Ureter (tissue), 1 donor: ENCODE measurements at regions not wholly inside any gene's neighbourhood (a gene's known extent, or its start where the extent isn't known, plus 50 kb on each side); places are given as distances from the start of the nearest gene placed in this dataset.
A peak's percentile ranks its signal among the peaks of the same experiment; 100 is the strongest.

ENCODE experiments used
- DNase-seq: peaks from one replicate; pipeline ENCODE4 v3.0.0-alpha.2; 2020; ENCODE audit warnings: low spot score
- donor health status: DM: yes; HTN: yes; CAD: no.

- peak; percentile 18 for DNase-seq
Observed at GRCh38 chr14:101193845-101194372, 290.4 kb upstream of the RTL1 start.

GRCh38 chr14:101194373-101195308 lies 291.1 kb upstream of the RTL1 start:
- DNase-seq: peak; percentile 36

GRCh38 chr14:101195309-101195901 lies 291.9 kb upstream of the RTL1 start:
- DNase-seq: peak; percentile 37

- peak; percentile 32 for DNase-seq
Observed at GRCh38 chr14:101196051-101196712, 292.7 kb upstream of the RTL1 start.

- peak; percentile 28 for DNase-seq
Observed at GRCh38 chr14:101196795-101197590, 293.5 kb upstream of the RTL1 start.

- peak; percentile 31 for DNase-seq
Observed at GRCh38 chr14:101197595-101198397, 294.3 kb upstream of the RTL1 start.

GRCh38 chr14:101198398-101199027 lies 295.0 kb upstream of the RTL1 start:
- peak; percentile 23 for DNase-seq

GRCh38 chr14:101199028-101199770 lies 295.7 kb upstream of the RTL1 start:
- DNase-seq: peak; percentile 25

- peak; percentile 22 for DNase-seq
Observed at GRCh38 chr14:101200008-101200649, 296.6 kb upstream of the RTL1 start.

GRCh38 chr14:101200650-101201516 lies 297.4 kb upstream of the RTL1 start:
- peak; percentile 30 for DNase-seq

- no peak for DNase-seq
Observed at GRCh38 chr14:101201535-101202151, 298.1 kb upstream of the RTL1 start.

GRCh38 chr14:101202627-101203404 lies 299.3 kb upstream of the RTL1 start:
- DNase-seq: no peak

- no peak for DNase-seq
Observed at GRCh38 chr14:101206556-101206955, 303.0 kb upstream of the RTL1 start.

- no peak for DNase-seq
Observed at GRCh38 chr14:101207041-101207440, 303.5 kb upstream of the RTL1 start.

GRCh38 chr14:101207897-101208296 lies 304.4 kb upstream of the RTL1 start:
- no peak for DNase-seq

- DNase-seq: no peak
Observed at GRCh38 chr14:101209594-101209993, 306.1 kb upstream of the RTL1 start.

GRCh38 chr14:101215266-101215665 lies 311.7 kb upstream of the RTL1 start:
- DNase-seq: peak; percentile 10
